Upper lobe of left lung (tissue), 6 donors: ENCODE measurements at regions not wholly inside any gene's neighbourhood (a gene's known extent, or its start where the extent isn't known, plus 50 kb on each side); places are given as distances from the start of the nearest gene placed in this dataset.

Experiments
- ATAC-seq, 2 donors: fragments of 200-7000 bp; cut with Tn5 transposase; one replicate each; pipeline ENCODE4 v1.9.1; 2022; ENCODE audit warnings: mild to moderate bottlenecking in 2 of 2, moderate library complexity in 2 of 2; ENCODE audit not compliant: low FRiP score in 2 of 2
- DNase-seq, 2 donors: peaks; one replicate each; pipeline ENCODE4 v3.0.0-alpha.2; 2019 to 2020
- H3K27ac ChIP-seq, 4 donors: fragments of 200-600 bp; sonication (generic); one replicate each; pipeline ENCODE4 v1.5.1; 2016 to 2019
- H3K27me3 ChIP-seq, 4 donors: fragments of 200-600 bp; sonication (generic); one replicate each; pipeline ENCODE4 v1.5.1; 2017 to 2019
- H3K36me3 ChIP-seq, 4 donors: fragments of 200-600 bp; sonication (generic); one replicate each; pipeline ENCODE4 v1.5.1; 2016 to 2019
- H3K4me1 ChIP-seq, 4 donors: fragments of 200-600 bp; sonication (generic); one replicate each; pipeline ENCODE4 v1.5.1; 2018 to 2019
- H3K4me3 ChIP-seq, 4 donors: fragments of 200-600 bp; sonication (generic); one replicate each; pipeline ENCODE4 v1.5.1; 2017 to 2019; ENCODE audit warnings: mild to moderate bottlenecking in 2 of 4, moderate library complexity in 1 of 4
- H3K9me3 ChIP-seq, 4 donors: fragments of 200-600 bp; sonication (generic); one replicate each; pipeline ENCODE4 v1.5.1; 2018 to 2019
- EP300 ChIP-seq, 4 donors: sonication (generic); formaldehyde crosslinking; IDR thresholded peaks; one replicate each; pipeline ENCODE4 v1.5.1; 2017; ENCODE audit warnings: antibody characterized with exemption in 4 of 4, control low read depth in 2 of 4
- POLR2A ChIP-seq, 4 donors: fragments of 450-650 bp; IDR thresholded peaks; one replicate each; pipeline ENCODE4 v1.5.1; 2016 to 2017; ENCODE audit warnings: antibody characterized with exemption in 4 of 4, mild to moderate bottlenecking in 2 of 4
- POLR2AphosphoS5 ChIP-seq, 2 donors: sonication (generic); formaldehyde crosslinking; IDR thresholded peaks; one replicate each; pipeline ENCODE4 v1.5.1; 2017; ENCODE audit warnings: antibody characterized with exemption in 2 of 2
- WGBS, 2 donors: methylation state at CpG; one replicate each; pipeline ENCODE4 v1.1.5; 2017 to 2018; 5-methylcytosine and 5-hydroxymethylcytosine counted together
- TF ChIP-seq, protein P1 (sequence below), 6 experiments: fragments of 450-650 bp in 4 of 6; fragments of 200-600 bp in 2 of 6; sonication (generic) in 2 of 6; IDR thresholded peaks; one replicate each; pipeline ENCODE4 v1.5.1; 2016 to 2019; ENCODE audit warnings: antibody characterized with exemption in 6 of 6
- donor health status: DM: no; HTN: no; CAD: no; lungs with moderate emphysema.
- donor health status: DM: no; HTN: yes; CAD: no; lungs with severe emphysema.

GRCh38 chr1:55904541-55904940 lies 674.8 kb downstream of the PLPP3 start:
- 94 to 100% methylated on average over 3 of the region's 3 CpGs for WGBS, 2 donors

DNA sequence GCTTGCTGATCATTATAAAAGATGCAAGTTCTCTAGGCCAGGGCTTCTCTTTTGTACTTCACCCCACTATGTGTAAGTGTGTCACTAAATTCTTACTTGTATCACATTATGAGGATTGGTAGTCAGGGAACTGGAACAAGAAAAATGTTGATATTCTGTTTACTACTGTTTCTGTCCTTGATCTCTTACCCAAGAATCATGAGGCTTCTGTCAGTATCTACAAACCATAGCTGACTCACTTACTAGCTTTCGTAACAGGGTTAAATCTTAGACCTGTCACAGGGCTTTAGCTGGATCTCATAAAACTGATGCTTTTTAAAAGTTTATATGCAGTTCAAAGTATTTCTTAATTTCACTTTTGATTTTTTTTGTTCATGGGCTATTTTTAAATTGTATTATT lies 681.2 kb downstream of the PLPP3 start:
- Histone ChIP-seq H3K36me3 (no peaks in the 10 kb centered on the region), H3K9me3 (peaks cover 0 to 4% (median under 1%) of the 10 kb centered on the region in 4 donors), H3K4me1 (no peaks in the 10 kb centered on the region), H3K4me3 (no peak overlapping the region), H3K27me3 (no peaks in the 10 kb centered on the region), H3K27ac (no peak overlapping the region)
- 91 to 96% methylated on average over 1 of the region's 1 CpG for WGBS, 2 donors
- no peak for DNase-seq
- TF ChIP-seq, protein P1, sequence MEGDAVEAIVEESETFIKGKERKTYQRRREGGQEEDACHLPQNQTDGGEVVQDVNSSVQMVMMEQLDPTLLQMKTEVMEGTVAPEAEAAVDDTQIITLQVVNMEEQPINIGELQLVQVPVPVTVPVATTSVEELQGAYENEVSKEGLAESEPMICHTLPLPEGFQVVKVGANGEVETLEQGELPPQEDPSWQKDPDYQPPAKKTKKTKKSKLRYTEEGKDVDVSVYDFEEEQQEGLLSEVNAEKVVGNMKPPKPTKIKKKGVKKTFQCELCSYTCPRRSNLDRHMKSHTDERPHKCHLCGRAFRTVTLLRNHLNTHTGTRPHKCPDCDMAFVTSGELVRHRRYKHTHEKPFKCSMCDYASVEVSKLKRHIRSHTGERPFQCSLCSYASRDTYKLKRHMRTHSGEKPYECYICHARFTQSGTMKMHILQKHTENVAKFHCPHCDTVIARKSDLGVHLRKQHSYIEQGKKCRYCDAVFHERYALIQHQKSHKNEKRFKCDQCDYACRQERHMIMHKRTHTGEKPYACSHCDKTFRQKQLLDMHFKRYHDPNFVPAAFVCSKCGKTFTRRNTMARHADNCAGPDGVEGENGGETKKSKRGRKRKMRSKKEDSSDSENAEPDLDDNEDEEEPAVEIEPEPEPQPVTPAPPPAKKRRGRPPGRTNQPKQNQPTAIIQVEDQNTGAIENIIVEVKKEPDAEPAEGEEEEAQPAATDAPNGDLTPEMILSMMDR (IDR thresholded peaks at IDR 0.05): no peak
- TF ChIP-seq POLR2AphosphoS5 (IDR thresholded peaks at IDR 0.05) (no peak), POLR2A (IDR thresholded peaks at IDR 0.05) (no peak), EP300 (IDR thresholded peaks at IDR 0.05) (no peak)
- ATAC-seq: no peak

More at GRCh38 chr1:55904541-55904940, 674.8 kb downstream of the PLPP3 start:
- TF ChIP-seq EP300 (IDR thresholded peaks at IDR 0.05): no peak
- no peak for TF ChIP-seq POLR2AphosphoS5 (IDR thresholded peaks at IDR 0.05)
- TF ChIP-seq, protein P1 (IDR thresholded peaks at IDR 0.05): no peak
- no peak for TF ChIP-seq POLR2A (IDR thresholded peaks at IDR 0.05)
- no peak for ATAC-seq
- no peak for DNase-seq
- Histone ChIP-seq H3K36me3 (no peaks in the 10 kb centered on the region), H3K9me3 (no peaks in the 10 kb centered on the region), H3K4me3 (no peak overlapping the region), H3K27me3 (no peaks in the 10 kb centered on the region), H3K4me1 (no peaks in the 10 kb centered on the region), H3K27ac (no peak overlapping the region)

DNA sequence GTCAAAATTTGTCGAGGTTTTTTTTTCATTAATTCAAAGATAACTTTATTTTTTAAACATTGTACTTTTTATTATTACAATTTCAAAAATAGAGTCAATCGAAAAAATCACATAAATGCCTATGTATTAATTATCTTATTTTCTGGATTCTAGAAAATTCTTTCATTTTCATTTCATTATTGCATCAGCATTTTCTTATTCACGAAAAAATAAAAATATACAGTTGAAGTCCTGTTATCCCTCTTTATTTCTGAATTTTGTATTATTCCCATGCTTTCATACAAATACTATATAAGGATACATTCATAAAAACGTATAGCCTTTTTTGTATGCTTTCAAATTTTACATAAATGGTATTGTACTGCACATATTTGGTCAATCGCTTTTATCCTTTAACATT lies 681.0 kb upstream of the USP24 start:
- Histone ChIP-seq H3K4me1 (no peaks in the 10 kb centered on the region), H3K9me3 (peaks cover 0 to 6% (median 2%) of the 10 kb centered on the region in 4 donors), H3K27ac (no peak overlapping the region), H3K36me3 (no peaks in the 10 kb centered on the region), H3K27me3 (no peaks in the 10 kb centered on the region), H3K4me3 (no peak overlapping the region)
- ATAC-seq (no peak), DNase-seq (no peak)
- TF ChIP-seq, protein P1 (IDR thresholded peaks at IDR 0.05): no peak
- no peak for TF ChIP-seq POLR2AphosphoS5 (IDR thresholded peaks at IDR 0.05)
- TF ChIP-seq EP300 (IDR thresholded peaks at IDR 0.05): no peak
- TF ChIP-seq POLR2A (IDR thresholded peaks at IDR 0.05): no peak
- 86 to 87% methylated on average over 5 of the region's 5 CpGs for WGBS, 2 donors

DNA sequence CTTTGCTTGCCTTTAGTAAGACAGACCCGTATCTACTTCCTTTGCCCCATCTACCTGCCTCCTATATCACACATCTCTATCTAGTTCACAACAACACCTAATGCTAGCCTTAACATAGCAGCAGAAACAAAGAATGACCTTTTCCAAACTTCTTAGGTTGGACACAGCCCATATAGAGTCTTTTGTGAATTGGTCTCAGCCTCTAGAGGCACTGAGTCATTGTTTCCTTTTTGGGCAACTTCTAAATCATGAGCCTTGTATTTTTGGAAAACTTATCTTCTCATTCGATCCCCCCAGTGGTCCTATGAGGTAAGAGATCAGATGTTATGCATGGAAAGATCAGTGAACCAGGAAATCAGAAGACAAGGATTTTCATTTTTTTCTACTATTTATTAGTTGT lies 679.4 kb upstream of the USP24 start:
- no peaks in the 10 kb centered on the region for H3K4me1 ChIP-seq
- no peak overlapping the region for H3K4me3 ChIP-seq
- WGBS, 2 donors: 81 to 86% methylated on average over 2 of the region's 2 CpGs
- no peak overlapping the region for H3K27ac ChIP-seq
- H3K27me3 ChIP-seq: no peaks in the 10 kb centered on the region
- DNase-seq: no peak
- no peak for ATAC-seq
- TF ChIP-seq POLR2A (IDR thresholded peaks at IDR 0.05): no peak
- TF ChIP-seq POLR2AphosphoS5 (IDR thresholded peaks at IDR 0.05): no peak
- TF ChIP-seq, protein P1 (IDR thresholded peaks at IDR 0.05): no peak
- no peak for TF ChIP-seq EP300 (IDR thresholded peaks at IDR 0.05)
- no peaks in the 10 kb centered on the region for H3K36me3 ChIP-seq
- peaks cover 0 to 6% (median 2%) of the 10 kb centered on the region in 4 donors for H3K9me3 ChIP-seq

DNA sequence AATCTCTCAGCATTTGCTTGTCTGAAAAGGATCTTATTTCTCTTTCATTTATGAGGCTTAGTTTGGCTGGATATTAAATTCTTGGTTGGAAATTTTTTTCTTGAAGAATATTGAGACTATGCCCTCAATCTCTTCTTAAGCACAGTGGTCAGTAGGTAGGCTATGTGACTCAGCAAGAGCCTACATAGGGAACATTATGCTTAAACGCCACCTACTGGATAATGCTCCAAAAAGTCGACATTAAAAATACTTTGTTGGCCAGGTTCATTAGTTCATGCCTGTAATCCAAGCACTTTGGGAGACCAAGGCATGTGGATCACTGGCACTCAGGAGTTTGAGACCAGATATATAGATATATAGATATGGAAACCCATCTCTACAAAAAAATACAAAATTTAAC lies 678.0 kb upstream of the USP24 start:
- no peak for DNase-seq
- Histone ChIP-seq H3K4me3 (no peak overlapping the region), H3K27me3 (no peaks in the 10 kb centered on the region), H3K36me3 (no peaks in the 10 kb centered on the region), H3K27ac (no peak overlapping the region), H3K4me1 (no peaks in the 10 kb centered on the region), H3K9me3 (peaks cover 0 to 6% (median 2%) of the 10 kb centered on the region in 4 donors)
- ATAC-seq: no peak
- TF ChIP-seq EP300 (IDR thresholded peaks at IDR 0.05): no peak
- no peak for TF ChIP-seq POLR2AphosphoS5 (IDR thresholded peaks at IDR 0.05)
- TF ChIP-seq POLR2A (IDR thresholded peaks at IDR 0.05): no peak
- TF ChIP-seq, protein P1 (IDR thresholded peaks at IDR 0.05): peak in 2 of 6 experiments; percentile 26 to 34
- 22 to 39% methylated on average over 2 of the region's 2 CpGs for WGBS, 2 donors
